HepG2 (cell line): ENCODE measurements at regions not wholly inside any gene's neighbourhood (a gene's known extent, or its start where the extent isn't known, plus 50 kb on each side); places are given as distances from the start of the nearest gene placed in this dataset.

ENCODE experiments used
- ATAC-seq: fragments of 200-7000 bp; cut with Tn5 transposase; 3 replicates; pipeline ENCODE4 v1.9.1; 2020; ENCODE audit warnings: mild to moderate bottlenecking, moderate library complexity
- BruUV-seq: library from RNA; stranded (reverse); fragments of 400-500 nt; replicated peaks from 2 replicates; lab custom pipeline; 2021; lab: Mats Ljungman, UMichigan
- CTCF ChIA-PET: fragments of 300-600 bp; formaldehyde crosslinking; extraction: SDS; loops from one replicate; lab custom pipeline; 2021; ENCODE audit warnings: low total read pairs, inconsistent platforms, low intra/inter-chr PET ratio; lab: Yijun Ruan, JAX
- POLR2A ChIA-PET: fragments of 350-600 bp; sonication (Branson Sonifier 250); formaldehyde crosslinking; loops from one replicate; lab custom pipeline; 2020; ENCODE audit warnings: antibody characterized with exemption, inconsistent platforms; lab: Yijun Ruan, JAX
- DNase-seq: peaks from one replicate; pipeline ENCODE4 v3.0.0-alpha.2; 2015; ENCODE audit warnings: low spot score
- FAIRE-seq: peaks from 3 replicates; lab custom pipeline; 2011; peaks lifted over from hg19 to GRCh38; lab: Jason Lieb, UNC
- H2AFZ ChIP-seq: one replicate; pipeline ENCODE4 v1.6.1; 2011; ENCODE audit warnings: low read length, inconsistent platforms
- H3K27ac ChIP-seq: fragments of 300-600 bp; 3 replicates; pipeline ENCODE4 v1.8.0; 2011; ENCODE audit warnings: mixed run types, mild to moderate bottlenecking, mixed read lengths, low read length, inconsistent platforms; ENCODE audit not compliant: insufficient read depth; ENCODE audit errors: extremely low read length
- H3K27me3 ChIP-seq, 2 experiments: fragments of 200-600 bp in 1 of 2; 2 replicates in 1 of 2; 3 replicates in 1 of 2; pipeline versions ENCODE4 v1.6.0 to v1.8.0; 2011; ENCODE audit warnings: low read length in 2 of 2, mild to moderate bottlenecking in 2 of 2, moderate library complexity in 2 of 2, inconsistent platforms in 1 of 2; ENCODE audit not compliant: insufficient read depth in 2 of 2, control insufficient read depth in 1 of 2
- H3K36me3 ChIP-seq, 2 experiments: fragments of 200-600 bp in 1 of 2; replicated peaks in 1 of 2; 2 replicates in 1 of 2; 3 replicates in 1 of 2; pipeline versions ENCODE4 v1.5.1 to v1.8.0; 2011; ENCODE audit warnings: low read length in 2 of 2, inconsistent platforms in 1 of 2; ENCODE audit not compliant: insufficient read depth in 2 of 2, control insufficient read depth in 1 of 2
- H3K4me1 ChIP-seq: 2 replicates; pipeline ENCODE4 v1.5.1; 2012; ENCODE audit warnings: low read length, inconsistent platforms; ENCODE audit not compliant: insufficient read depth
- H3K4me2 ChIP-seq: 2 replicates; pipeline ENCODE4 v1.6.0; 2011; ENCODE audit warnings: low read depth, low read length, inconsistent platforms
- H3K4me3 ChIP-seq, 3 experiments: fragments of 200-600 bp in 1 of 3; sonication (generic), shearing (Covaris generic) in 1 of 3; replicated peaks in 1 of 3; 2 replicates each; pipeline ENCODE4 v1.5.1; 2011 to 2016; ENCODE audit warnings: low read length in 3 of 3, inconsistent platforms in 2 of 3, low read depth in 2 of 3, mild to moderate bottlenecking in 2 of 3, control low read depth in 1 of 3, mixed read lengths in 1 of 3; ENCODE audit not compliant: insufficient read depth in 1 of 3
- H3K79me2 ChIP-seq: one replicate; pipeline ENCODE4 v1.6.1; 2011; ENCODE audit warnings: low read length, inconsistent platforms; ENCODE audit not compliant: insufficient read depth
- H3K9ac ChIP-seq: 2 replicates; pipeline ENCODE4 v1.6.0; 2011; ENCODE audit warnings: mild to moderate bottlenecking, low read depth, low read length, inconsistent platforms; ENCODE audit not compliant: insufficient read depth
- H3K9me3 ChIP-seq: 2 replicates; pipeline ENCODE4 v1.5.1; 2012; ENCODE audit warnings: mild to moderate bottlenecking, low read length
- H4K20me1 ChIP-seq: 2 replicates; pipeline ENCODE4 v1.6.0; 2011; ENCODE audit warnings: inconsistent platforms, mild to moderate bottlenecking, low read length, moderate library complexity; ENCODE audit not compliant: insufficient read depth
- ATAD3A ChIP-seq: sonication (generic); formaldehyde crosslinking; IDR thresholded peaks from 2 replicates; pipeline ENCODE4 v1.4.0; 2020; ENCODE audit warnings: missing genetic modification reagents
- GTF3A ChIP-seq: sonication (generic); formaldehyde crosslinking; conservative IDR thresholded peaks from 2 replicates; pipeline ENCODE4 v1.4.0; 2020; ENCODE audit warnings: mild to moderate bottlenecking, missing genetic modification reagents
- MTF2 ChIP-seq: sonication (generic); formaldehyde crosslinking; IDR thresholded peaks from 2 replicates; pipeline ENCODE4 v1.5.0; 2020; ENCODE audit warnings: missing genetic modification reagents, borderline replicate concordance
- NPAS2 ChIP-seq: sonication (generic); formaldehyde crosslinking; IDR thresholded peaks from 2 replicates; pipeline ENCODE4 v1.8.0; 2022; ENCODE audit warnings: mild to moderate bottlenecking, missing genetic modification reagents, borderline replicate concordance
- RAD21 ChIP-seq: fragments of 450-650 bp; formaldehyde crosslinking; IDR thresholded peaks from 2 replicates; pipeline ENCODE4 v1.5.0; 2020; ENCODE audit warnings: mild to moderate bottlenecking
- SAFB2 ChIP-seq: sonication (generic); formaldehyde crosslinking; IDR thresholded peaks from 2 replicates; pipeline ENCODE4 v1.5.1; 2020; ENCODE audit warnings: missing genetic modification reagents, low read depth, mild to moderate bottlenecking, borderline replicate concordance
- TCF7 ChIP-seq: sonication (generic); IDR thresholded peaks from 2 replicates; pipeline ENCODE4 v1.6.1; 2016; ENCODE audit warnings: antibody characterized with exemption, low read depth
- ZC3H4 ChIP-seq: sonication (generic); formaldehyde crosslinking; IDR thresholded peaks from 2 replicates; pipeline ENCODE4 v1.4.0; 2020; ENCODE audit warnings: missing genetic modification reagents, borderline replicate concordance
- ZKSCAN5 ChIP-seq: sonication (generic); formaldehyde crosslinking; IDR thresholded peaks from 2 replicates; pipeline ENCODE4 v1.5.1; 2020; ENCODE audit warnings: mild to moderate bottlenecking, missing genetic modification reagents
- ZNF331 ChIP-seq: sonication (generic); formaldehyde crosslinking; IDR thresholded peaks from 2 replicates; pipeline ENCODE4 v1.4.0; 2020; ENCODE audit warnings: missing genetic modification reagents
- ZNF446 ChIP-seq: sonication (generic); formaldehyde crosslinking; IDR thresholded peaks from 2 replicates; pipeline ENCODE4 v1.5.0; 2020; ENCODE audit warnings: mild to moderate bottlenecking, missing genetic modification reagents
- WGBS: methylation state at CpG from one replicate; pipeline ENCODE4 v1.1.6; 2017; ENCODE audit warnings: low lambda C conversion rate; 5-methylcytosine and 5-hydroxymethylcytosine counted together
- in situ Hi-C: cut with HindIII; loops from 2 replicates; pipeline ENCODE4 v1.10.0; 2017; ENCODE audit warnings: low pct_unique_long_range_greater_than_20kb; ENCODE audit not compliant: extremely low pct_ligation_motif_present
- intact Hi-C: fragments of 100-400 bp; cut with micrococcal nuclease; formaldehyde crosslinking; loops from one replicate; pipeline ENCODE4 v1.10.0; 2022; ENCODE audit not compliant: unreplicated experiment
- TF ChIP-seq, protein P1 (sequence below): sonication (generic); formaldehyde crosslinking; IDR thresholded peaks from 2 replicates; pipeline ENCODE4 v1.4.0; 2020; ENCODE audit warnings: missing genetic modification reagents
- TF ChIP-seq, protein P2 (sequence below): sonication (generic); formaldehyde crosslinking; IDR thresholded peaks from 2 replicates; pipeline ENCODE4 v1.5.1; 2020; ENCODE audit warnings: missing genetic modification reagents, mild to moderate bottlenecking, borderline replicate concordance

DNA sequence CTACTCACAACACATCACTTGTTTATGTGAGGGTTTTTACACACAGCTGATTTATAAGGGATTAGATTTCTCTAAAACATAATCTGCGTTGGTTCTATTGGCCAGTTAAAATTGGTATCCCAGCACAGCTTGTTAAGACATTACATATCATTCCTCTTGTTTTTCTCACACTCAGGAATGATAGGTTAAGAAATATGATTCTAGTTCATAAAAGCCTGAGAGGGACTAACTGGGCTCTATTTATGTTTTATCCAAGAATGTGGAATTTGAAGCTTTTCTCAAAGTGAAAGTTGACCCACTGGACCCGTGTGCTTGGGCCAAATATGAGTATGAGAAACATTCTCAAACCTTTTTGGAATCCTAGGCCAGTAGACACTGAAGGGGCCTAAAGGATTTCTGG lies 117.3 kb downstream of the TMEM170B start:
- Histone ChIP-seq H3K4me3 (no peak overlapping the region), H3K79me2 (no peaks in the 10 kb centered on the region), H3K9ac (no peak overlapping the region), H3K4me1 (no peaks in the 10 kb centered on the region), H2AFZ (no peak overlapping the region), H3K36me3 (no peaks in the 10 kb centered on the region), H4K20me1 (no peaks in the 10 kb centered on the region), H3K4me2 (0 out of 2 replicates have a peak overlapping the region, but pooled peaks have one; percentile 5), H3K27ac (no peak overlapping the region), H3K27me3 (peaks cover 2 to 27% of the 10 kb centered on the region in 2 experiments; a peak in 3 of 5 replicates), H3K9me3 (no peaks in the 10 kb centered on the region)
- intact Hi-C loops (loop anchor here (1.0 to 10.0 kb wide), 7 partner anchors 70 to 951 kb away; no protein-coding TSS in a partner anchor), in situ Hi-C loops (loop anchor here (5.0 to 25.0 kb wide), 3 partner anchors 580 to 957 kb away; no protein-coding TSS in a partner anchor)
- FAIRE-seq (no peak), DNase-seq (no peak), ATAC-seq (no peak)
- TF ChIP-seq RAD21 (CRISPR knock-in tag) (no peak), GTF3A (CRISPR knock-in tag) (no peak), ZNF446 (CRISPR knock-in tag) (no peak), ATAD3A (CRISPR knock-in tag) (no peak)
- WGBS: 22% methylated on average over 2 of the region's 2 CpGs
- no TSS peak for BruUV-seq
- ChIA-PET POLR2A (no interaction called here), CTCF (interaction anchor here (1.1 to 3.2 kb wide), 5 partner anchors 70 to 951 kb away, joined by 3 to 23 read pairs (median 8); partner anchors contain the start of gene EDN1)

DNA sequence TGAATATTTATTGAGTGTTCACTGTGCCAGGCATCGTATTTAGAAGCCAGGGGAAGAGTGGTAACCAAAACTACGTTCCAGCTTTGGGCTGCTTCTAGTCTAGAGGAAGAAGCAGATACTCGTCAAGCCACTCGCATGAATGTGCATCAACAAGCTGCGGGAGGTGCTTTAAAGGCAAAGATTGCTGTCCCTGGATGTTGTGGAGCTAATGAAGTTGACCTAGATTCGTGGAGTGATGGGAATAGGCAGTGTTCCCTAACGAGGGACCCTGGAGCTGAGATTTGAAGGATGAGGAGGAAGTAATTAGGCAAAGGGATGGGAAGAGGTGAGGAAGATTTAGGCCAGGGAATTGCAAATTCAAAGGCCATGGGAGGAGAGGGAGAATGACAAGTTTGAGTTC lies 118.9 kb downstream of the TMEM170B start:
- WGBS: 24% methylated on average over 7 of the region's 7 CpGs
- Histone ChIP-seq H3K9ac (no peak overlapping the region), H3K4me1 (no peaks in the 10 kb centered on the region), H3K4me3 (no peak overlapping the region), H3K4me2 (no peak overlapping the region), H3K36me3 (no peaks in the 10 kb centered on the region), H3K9me3 (no peaks in the 10 kb centered on the region), H4K20me1 (no peaks in the 10 kb centered on the region), H3K79me2 (no peaks in the 10 kb centered on the region), H3K27me3 (peaks cover 2 to 27% of the 10 kb centered on the region in 2 experiments; a peak in 3 of 5 replicates), H3K27ac (no peak overlapping the region), H2AFZ (no peak overlapping the region)
- DNase-seq (no peak), FAIRE-seq (no peak), ATAC-seq (no peak)
- ChIA-PET CTCF (interaction anchor here (1.6 to 3.2 kb wide), 3 partner anchors 578 to 949 kb away, joined by 8 to 23 read pairs (median 18); partner anchors contain the start of gene EDN1), POLR2A (interaction anchor here (0.6 kb wide), 1 partner anchor 376 kb away, joined by 3 read pairs; no protein-coding TSS in a partner anchor)
- in situ Hi-C loops (loop anchor here (5.0 to 25.0 kb wide), 3 partner anchors 578 to 956 kb away; no protein-coding TSS in a partner anchor), intact Hi-C loops (loop anchor here (10.0 kb wide), 1 partner anchor 848 kb away; no protein-coding TSS in a partner anchor)
- BruUV-seq: no TSS peak
- TF ChIP-seq, protein P1, sequence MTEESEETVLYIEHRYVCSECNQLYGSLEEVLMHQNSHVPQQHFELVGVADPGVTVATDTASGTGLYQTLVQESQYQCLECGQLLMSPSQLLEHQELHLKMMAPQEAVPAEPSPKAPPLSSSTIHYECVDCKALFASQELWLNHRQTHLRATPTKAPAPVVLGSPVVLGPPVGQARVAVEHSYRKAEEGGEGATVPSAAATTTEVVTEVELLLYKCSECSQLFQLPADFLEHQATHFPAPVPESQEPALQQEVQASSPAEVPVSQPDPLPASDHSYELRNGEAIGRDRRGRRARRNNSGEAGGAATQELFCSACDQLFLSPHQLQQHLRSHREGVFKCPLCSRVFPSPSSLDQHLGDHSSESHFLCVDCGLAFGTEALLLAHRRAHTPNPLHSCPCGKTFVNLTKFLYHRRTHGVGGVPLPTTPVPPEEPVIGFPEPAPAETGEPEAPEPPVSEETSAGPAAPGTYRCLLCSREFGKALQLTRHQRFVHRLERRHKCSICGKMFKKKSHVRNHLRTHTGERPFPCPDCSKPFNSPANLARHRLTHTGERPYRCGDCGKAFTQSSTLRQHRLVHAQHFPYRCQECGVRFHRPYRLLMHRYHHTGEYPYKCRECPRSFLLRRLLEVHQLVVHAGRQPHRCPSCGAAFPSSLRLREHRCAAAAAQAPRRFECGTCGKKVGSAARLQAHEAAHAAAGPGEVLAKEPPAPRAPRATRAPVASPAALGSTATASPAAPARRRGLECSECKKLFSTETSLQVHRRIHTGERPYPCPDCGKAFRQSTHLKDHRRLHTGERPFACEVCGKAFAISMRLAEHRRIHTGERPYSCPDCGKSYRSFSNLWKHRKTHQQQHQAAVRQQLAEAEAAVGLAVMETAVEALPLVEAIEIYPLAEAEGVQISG (CRISPR knock-in tag): no peak
- TF ChIP-seq NPAS2 (CRISPR knock-in tag) (no peak), ZC3H4 (no peak), MTF2 (CRISPR knock-in tag) (no peak), SAFB2 (no peak), ZKSCAN5 (CRISPR knock-in tag) (no peak), ZNF331 (CRISPR knock-in tag) (no peak), TCF7 (no peak)
- TF ChIP-seq, protein P2, sequence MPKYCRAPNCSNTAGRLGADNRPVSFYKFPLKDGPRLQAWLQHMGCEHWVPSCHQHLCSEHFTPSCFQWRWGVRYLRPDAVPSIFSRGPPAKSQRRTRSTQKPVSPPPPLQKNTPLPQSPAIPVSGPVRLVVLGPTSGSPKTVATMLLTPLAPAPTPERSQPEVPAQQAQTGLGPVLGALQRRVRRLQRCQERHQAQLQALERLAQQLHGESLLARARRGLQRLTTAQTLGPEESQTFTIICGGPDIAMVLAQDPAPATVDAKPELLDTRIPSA: no peak
